GM18517 (cell line): ENCODE measurements at regions not wholly inside any gene's neighbourhood (a gene's known extent, or its start where the extent isn't known, plus 50 kb on each side); places are given as distances from the start of the nearest gene placed in this dataset.
"Not testable (repeated sequence)": the region's sequence is repeated elsewhere in the genome, so short reads cannot be mapped to it uniquely, and the experiment has no call there.

Experiments used
- ATAC-seq: cut with Tn5 transposase; IDR thresholded peaks from one replicate; pipeline ENCODE4 v1.9.1; 2021; ENCODE audit warnings: mild to moderate bottlenecking, moderate library complexity; ENCODE audit not compliant: unreplicated experiment

DNA sequence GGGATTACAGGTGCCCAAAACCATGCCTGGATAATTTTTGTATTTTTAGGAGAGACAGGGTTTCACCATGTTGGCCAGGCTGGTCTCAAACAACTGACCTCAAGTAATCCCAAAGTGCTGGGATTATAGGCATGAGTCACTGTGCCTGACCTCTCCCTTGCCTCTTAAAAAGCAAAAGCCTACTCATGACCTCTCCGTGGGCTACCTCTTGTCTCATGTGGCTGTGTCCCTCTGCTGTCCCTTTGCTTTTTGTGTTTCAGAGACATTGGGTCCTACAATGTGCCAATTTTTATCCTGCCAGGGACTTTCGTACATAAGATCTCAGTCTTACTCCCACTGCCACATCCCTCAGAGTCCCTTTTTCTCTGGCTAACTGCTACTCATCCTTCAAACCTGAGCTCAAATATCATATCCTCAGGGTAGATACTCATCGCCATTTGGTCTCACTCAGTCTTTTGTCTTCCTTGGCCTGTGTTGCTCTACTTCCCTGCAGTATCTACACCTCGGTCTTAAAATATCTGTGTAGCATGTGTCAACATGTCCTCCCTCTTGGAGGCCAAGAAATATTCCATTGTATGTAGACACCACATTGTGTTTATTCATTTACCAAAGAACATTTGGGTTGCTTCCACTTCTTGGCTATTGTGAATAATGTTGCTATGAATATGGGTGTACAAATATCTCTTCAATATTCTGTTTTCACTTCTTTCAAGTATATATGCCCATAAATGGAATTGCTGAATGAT lies 465.0 kb upstream of the KLF6 start:
- ATAC-seq: no peak

DNA sequence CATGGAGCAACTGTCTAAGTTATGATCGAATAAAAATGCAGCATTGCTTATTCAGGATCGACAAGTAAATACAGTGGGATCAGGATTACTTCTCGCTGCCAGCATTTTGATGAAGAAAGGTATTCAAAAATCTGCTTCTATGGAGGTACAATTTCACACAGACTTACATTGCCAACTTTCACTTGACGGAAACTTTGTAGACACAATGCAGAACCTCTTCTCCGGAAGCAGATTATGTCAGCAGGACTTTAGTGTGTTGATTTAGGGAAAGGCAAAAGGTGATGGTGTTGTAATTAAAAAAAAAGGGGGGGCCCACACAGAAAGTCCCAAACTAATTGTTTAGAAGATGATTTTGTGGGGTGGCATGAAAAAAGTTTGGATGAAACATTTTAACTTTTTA lies 462.4 kb upstream of the KLF6 start:
- ATAC-seq: no peak

DNA sequence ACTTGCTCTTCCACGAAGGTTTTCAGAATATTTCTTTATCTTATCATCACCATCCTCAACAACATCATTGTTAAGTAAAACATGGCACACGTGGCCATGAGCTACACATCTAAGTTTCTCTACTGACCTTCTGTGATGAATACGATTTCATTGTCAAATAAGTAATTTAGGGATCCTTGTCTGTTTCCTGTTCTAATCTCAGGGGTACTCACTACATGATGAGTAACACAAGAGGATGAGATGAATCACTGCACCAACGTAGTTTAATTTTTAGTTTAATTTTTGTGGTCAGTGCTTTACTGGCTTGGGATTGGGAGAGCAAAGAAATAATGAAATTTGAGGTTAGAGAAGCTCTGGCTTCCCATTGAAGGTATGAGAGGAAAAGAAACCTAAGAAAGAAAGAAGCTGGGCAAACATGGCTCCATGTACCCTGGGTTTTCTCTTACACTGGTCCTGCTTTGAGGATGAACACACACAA lies 461.9 kb upstream of the KLF6 start:
- no peak for ATAC-seq

DNA sequence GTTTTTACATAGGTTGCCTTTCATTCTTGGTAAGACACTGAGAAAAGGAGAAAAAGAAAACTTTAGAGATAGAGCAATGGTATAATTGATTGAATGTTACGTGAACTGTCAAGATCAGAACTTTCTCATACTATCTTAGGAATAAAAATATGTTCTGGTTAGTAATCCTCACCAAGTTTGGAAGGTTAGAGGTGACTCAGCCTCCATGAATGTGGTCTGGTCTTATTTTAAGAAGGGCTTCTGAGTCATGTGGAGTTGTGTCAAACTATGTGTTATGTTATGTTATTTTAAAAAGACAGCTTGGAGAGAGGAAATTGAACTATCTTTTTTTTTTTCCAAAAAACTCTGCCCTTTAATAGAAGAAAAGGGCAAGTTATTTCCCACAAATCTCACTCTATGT lies 458.6 kb upstream of the KLF6 start:
- ATAC-seq: no peak

DNA sequence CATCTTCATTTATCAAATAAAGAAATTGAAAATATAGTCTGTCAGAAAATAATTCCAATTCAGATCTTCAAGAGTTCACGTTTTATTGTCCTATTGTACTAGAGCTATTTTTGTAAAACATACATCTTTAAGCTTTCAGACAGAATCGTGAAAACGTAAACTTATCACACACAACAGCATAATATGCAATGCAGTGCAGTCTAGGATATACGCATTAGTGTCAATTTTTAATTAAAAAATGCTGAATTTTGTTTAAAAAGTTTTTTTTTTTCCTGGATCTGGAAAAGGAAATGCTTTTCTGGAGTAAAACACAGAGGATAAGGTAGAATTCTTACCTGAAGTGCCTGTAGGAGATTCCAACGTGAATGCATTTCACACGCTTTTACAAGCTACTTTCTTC lies 458.2 kb upstream of the KLF6 start:
- no peak for ATAC-seq

DNA sequence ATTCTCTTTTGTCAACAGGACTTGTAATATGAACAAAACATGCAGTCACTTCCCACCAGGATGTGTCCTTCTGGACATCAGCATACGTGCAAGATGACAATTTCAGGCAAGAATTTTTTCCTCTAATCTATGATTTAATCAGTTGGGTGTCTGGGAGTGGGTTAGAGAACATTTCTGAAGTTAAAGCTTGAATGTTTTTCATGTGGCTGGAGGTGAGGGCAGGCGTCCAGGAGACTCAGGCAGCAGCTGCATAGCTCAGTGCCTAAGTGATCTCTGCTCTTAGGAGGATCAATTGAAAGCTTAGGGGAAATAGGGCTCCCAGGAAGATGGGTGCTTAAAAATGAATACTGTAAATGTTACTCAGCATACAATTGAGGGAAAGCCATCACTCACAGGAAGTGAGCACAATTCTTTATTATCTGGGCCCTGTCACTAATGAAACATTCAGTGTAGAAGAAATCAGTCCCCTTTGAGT lies 457.6 kb upstream of the KLF6 start:
- ATAC-seq: no peak

DNA sequence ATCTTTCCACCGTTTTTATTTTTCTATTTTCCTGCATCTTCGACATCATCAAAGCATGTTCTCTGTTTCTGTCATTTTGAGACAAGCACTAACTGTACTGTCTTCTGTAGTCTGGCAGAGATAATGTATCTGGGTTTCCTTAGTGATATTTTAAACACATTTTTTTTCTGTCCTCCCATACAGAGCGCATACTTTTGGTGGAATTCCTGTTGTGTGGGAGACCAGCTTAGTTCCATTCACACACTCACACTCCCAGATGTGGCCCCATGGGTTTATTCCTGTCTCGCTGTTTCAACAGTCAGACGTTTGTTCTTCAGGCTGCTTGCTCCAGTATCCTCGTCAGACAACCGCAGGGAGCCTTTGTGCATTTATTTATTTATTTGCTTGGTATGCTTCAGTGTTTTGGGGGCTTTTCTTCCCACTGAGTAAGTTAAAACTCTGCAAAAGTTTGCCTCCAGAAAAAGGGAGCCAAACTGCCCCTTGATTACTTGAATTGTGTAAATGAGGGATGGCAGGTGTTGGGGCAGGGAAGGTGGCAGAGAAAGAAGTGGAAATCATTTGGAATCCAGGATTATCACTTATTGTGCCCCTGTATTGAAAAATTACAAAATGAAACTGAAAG lies 456.8 kb upstream of the KLF6 start:
- no peak for ATAC-seq

DNA sequence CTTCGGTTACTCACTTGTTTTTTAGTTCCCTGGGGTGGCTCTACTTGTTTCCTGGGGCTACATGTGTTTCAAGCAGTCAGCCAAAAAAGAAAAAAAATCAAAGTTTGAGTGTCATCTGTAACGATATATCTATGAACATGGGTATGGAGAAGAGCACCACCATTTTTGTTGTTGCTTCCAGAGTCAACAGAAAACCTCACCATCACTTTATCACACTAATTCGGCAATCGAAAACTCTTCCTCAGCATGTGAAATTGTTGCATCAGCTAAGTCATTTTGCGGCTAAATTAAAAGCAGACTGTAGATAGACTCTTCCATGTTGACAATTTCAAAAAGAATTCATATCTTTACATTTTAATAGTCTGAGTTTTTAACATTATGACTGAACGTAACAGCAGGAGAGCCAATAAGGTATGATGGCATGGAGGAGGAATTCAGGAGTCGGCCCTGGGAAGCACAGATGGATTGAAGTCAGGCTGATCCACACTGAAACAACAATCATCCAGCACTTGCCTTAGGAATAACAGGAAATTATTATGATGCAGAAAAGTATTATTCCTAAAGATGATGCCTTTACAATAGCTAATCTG lies 455.7 kb upstream of the KLF6 start:
- no peak for ATAC-seq

DNA sequence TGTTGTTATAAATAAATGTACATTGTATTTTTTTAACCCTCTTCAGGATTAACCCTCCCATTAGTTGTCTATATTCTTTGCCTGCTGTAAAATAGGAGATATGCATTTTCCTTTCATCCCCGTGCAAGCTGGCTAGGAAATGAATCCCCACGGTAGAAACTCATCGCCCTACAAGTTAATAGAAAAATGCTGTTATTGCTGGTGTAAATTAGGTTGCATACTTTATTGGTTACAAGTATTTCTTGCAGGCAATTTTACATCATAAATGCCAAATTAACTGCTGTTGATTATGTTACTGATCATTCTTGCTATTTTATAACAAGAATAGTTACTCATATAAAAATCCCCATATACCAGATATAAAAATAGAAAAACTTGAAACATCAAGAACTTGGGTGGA lies 454.2 kb upstream of the KLF6 start:
- ATAC-seq: no peak

DNA sequence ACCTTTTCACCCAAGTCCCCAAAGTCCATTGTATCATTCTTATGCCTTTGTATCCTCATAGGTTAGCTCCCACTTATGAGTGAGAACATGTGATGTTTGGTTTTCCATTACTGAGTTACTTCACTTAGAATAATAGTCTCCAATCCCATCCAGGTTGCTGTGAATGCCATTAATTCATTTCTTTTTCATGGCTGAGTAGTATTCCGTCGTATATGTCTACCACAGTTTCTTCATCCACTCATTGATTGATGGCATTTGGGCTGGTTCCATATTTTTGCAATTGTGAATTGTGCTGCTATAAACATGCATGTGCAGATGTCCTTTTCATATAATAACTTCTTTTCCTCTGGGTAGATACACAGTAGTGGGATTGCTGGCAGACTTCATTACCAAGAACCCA lies 451.9 kb upstream of the KLF6 start:
- ATAC-seq: not testable (repeated sequence)

DNA sequence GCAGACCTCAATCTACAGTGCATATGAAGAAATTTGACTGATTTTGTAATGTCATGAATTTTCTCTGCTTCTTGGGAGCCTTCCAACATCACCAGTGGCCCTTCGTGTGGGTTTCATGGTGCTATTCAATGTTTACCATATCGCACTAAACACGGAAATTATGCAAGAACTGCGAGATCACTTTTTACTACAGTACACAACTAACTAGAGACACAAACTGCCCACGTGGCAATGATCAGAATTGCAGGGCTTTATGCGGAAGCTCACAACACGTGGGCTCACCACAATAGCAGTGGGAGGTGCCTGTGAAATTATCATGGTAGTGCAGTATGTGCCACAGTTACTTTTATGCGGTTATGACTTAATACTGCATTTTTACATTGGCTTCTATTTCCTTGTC lies 449.7 kb upstream of the KLF6 start:
- no peak for ATAC-seq

DNA sequence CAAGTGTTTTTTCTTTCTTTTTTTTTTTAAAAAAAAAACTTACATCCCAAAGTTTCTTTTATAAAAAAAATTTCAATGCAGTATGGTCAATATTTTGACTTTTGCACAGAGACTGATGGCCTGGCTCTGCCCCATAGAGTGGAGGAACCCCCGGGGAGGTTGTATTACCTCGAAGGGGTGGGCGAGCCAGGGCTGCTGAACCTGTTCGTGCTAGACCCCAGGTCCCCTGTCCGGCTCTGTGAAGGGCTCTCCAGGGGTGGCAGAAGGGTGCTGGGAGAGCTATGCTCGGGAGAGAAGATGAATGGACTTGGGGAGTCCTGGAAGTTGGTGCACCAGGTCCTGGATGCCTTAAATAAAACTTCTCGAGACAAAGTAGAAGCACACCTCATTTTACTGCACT lies 446.4 kb upstream of the KLF6 start:
- no peak for ATAC-seq

DNA sequence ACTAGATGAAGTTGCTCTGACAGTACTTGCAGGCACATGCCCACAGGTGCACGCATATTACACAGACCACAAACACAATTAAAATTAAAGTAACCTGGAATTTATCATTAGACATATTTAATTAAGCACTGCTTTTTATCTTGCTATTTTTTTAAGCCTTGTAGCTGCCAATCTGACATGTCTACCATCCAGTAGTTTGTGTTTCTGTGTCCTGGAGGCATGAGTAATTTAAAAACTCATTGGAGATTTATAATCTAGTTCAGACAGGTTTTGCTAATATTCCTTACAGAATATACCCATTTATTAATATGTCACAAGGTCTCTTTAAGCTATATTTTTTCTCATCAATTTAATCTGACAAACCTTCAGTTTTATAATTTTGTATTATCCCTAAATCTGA lies 445.0 kb upstream of the KLF6 start:
- no peak for ATAC-seq

DNA sequence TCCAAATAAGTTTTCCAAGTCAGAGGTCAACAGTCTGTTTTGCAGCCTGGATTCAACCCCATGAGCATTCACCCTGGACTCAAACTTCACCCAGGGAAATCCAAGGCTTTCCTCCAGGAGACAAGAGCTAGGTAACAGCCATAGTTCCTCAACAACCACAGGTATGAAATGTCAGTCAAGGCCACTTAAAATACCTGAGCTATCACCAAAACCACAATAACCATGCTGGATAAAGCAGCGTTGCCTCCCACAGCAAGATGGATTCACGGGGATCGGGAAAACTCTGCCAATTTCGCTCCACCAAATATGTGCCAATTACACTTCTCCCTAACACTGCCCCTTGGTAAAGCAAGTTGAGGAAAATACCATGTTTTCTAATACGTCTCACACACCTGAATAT lies 444.1 kb upstream of the KLF6 start:
- no peak for ATAC-seq

DNA sequence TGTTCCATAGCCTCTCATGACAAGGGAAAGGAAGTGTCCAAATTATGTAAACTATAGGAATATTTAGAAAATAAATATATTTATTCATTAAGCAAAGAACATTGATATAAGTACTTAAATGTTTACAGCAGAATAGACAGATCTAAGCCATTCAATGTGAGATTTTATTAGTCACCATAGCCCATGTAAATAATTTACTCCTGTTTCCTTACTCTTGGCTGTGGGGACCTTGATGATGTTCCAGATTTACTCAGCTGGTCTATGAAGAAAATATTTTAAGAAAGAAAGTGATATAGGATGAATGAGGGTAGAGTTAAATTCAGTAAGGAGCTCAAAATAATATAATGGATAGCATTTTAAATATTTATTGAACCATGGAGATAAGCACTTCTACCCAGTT lies 442.6 kb upstream of the KLF6 start:
- ATAC-seq: no peak

DNA sequence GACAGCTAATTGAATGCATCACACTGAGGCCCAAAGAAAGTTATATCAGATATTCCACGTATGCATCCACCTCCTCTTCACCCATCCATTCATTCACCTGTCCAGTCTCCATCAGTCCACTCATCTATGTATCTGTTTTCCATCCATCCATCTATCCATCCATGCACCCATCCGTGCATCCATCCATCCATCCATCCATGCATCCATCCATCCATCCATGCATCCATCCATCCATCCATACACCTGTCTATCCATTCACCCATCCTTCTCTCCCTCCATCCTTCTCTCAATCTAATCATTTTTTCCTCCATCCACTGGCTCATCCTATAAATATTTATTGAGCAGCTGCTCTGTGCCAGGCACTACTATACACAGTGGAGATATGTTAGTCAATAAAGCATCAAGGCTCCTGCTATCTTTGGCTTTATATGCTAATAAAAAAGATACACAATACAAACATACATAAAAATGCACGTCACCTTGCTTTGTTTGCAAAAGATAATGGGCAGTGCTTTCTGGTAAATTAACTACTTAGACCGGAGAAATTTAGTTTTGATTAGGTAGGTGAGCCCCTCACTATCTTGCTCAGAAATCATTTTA lies 442.0 kb upstream of the KLF6 start:
- ATAC-seq: no peak

DNA sequence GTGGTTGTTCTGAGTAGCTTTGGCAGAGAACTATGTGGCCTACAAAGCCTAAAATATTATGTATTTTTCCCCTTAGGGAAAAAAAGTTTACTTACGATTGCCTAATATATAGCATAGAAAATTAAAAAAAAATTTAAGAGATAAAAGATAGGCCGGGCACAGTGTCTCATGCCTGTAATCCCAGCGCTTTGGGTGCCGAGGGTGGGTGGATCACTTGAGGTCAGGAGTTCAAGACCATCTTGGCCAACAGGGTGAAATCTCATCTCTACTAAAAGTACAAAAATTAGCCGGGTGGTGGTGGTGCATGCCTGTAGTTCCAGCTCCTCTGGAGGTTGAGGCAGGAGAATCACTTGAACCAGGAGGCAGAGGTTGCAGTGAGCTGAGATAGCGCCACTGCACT lies 439.2 kb upstream of the KLF6 start:
- ATAC-seq: no peak

DNA sequence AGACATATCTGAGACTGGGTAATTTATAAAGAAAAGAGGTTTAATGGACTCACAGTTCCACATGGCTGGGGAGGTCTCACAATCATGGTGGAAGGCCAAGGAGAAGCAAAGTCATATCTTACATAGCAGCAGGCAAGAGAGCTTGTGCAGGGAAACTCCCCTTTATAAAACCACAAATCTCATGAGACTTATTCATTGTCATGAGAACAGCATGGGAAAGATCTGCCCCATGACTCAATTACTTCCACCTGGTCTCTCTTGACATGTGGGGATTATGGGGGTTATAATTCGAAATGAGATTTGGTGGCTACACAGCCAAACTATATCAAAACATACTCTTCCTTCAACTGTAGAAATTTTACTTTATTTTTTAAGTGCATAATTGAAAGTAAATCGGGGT lies 436.3 kb upstream of the KLF6 start:
- ATAC-seq: not testable (repeated sequence)

DNA sequence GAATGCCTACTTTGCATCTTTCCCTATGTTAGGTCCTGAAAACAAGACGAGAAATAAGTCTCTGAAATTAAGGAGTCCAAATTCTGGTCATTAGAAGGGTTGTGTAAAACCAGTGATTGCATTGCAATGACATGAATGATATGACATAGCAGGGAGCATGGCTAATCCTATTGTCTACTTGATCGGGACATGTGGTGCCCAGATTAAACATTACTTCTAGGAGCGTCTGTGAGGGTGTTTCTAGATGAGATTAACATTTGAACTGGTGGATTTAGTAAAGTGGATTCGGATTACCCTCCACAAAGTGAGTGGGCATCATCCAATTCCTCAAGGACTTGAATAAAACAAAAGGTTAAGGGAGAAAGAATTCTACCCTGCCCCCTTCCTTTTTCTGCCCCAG lies 434.9 kb upstream of the KLF6 start:
- ATAC-seq: no peak

DNA sequence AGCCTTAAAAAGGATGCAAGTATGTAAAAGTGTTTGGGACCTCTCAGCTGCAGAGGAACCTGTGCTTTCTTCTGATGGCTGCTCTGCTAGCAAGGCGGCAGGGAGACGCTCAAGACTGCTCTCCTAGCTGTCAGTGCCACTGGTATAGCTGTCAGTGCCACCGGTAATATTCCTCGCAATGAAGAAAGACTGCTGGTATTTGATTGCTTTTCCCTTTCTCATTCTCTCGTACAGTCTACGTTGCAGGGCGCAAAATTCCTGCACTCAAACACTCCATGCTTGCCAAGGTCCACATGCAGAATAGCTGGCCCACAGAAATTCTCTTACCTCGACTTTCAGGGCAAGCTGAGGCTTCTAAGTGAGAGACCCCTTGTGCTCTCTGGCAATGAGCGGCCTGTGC lies 432.6 kb upstream of the KLF6 start:
- no peak for ATAC-seq

DNA sequence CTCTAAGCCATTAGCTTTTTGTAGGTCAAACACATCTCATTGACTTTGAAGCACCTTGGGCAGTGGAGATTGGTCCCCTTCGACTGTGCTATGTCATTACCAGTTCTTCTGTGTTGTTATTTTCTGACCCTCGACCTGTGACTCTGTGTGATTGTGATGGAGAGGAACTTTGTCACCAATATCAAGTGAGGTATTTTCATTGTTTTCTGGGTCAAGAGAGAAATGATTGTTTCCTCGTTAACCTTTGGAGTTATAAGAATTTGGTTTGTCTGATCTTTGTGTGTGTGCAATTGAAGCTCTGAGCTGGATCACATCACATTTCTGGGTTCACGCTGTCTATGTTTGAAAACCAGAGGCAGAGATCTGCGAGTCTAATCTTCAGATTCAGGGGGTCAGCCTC lies 432.2 kb upstream of the KLF6 start:
- no peak for ATAC-seq

DNA sequence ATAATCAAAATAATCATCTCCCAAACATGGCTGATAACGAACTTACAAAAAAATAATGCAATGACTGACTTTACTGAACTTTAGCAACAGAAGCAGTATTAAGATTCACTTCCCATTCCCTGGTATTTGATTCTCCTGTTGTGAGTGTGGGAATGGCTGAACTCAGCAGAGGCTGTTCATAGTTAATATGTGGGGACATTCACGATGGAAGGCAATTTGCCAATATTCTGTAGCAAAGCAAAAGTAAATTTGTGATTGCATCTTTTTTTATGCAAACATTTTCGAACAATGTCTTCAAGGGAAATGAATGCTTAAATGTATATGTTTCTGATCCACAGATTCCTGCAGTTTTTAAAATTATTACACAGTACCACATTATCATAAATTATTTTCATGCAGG lies 431.7 kb upstream of the KLF6 start:
- ATAC-seq: no peak
